Epithelial cell of esophagus (primary cell): ENCODE measurements at regions not wholly inside any gene's neighbourhood (a gene's known extent, or its start where the extent isn't known, plus 50 kb on each side); places are given as distances from the start of the nearest gene placed in this dataset.

ENCODE experiments used
- DNase-seq: peaks from one replicate; pipeline ENCODE4 v3.0.0; 2010; ENCODE audit warnings: low read depth
- H3K4me3 ChIP-seq: 2 replicates; pipeline ENCODE4 v1.5.1; 2011; ENCODE audit warnings: mild to moderate bottlenecking, low read length, control low read depth
- CTCF ChIP-seq: IDR thresholded peaks from 2 replicates; pipeline ENCODE4 v1.5.1; 2011; ENCODE audit warnings: low read depth, mild to moderate bottlenecking, low read length, control low read depth, inconsistent platforms; ENCODE audit not compliant: insufficient read depth; ENCODE audit errors: missing control alignments

- DNase-seq, result no peak
- no peak for TF ChIP-seq CTCF
- H3K4me3 ChIP-seq, result no peak overlapping the region
These were observed 50.5 kb upstream of the PRDM1 start for GRCh38 chr6:106035655-106036054.

- no peak for TF ChIP-seq CTCF
- DNase-seq, result no peak
These were observed 52.3 kb upstream of the PRDM1 start for GRCh38 chr6:106033806-106034205.

GRCh38 chr6:106027758-106028157, 58.4 kb upstream of the PRDM1 start:
- no peak overlapping the region for H3K4me3 ChIP-seq
- TF ChIP-seq CTCF, result no peak
- no peak for DNase-seq

More at GRCh38 chr6:106033806-106034205, 52.3 kb upstream of the PRDM1 start:
- no peak overlapping the region for H3K4me3 ChIP-seq

- TF ChIP-seq CTCF, result no peak
- no peak for DNase-seq
- no peak overlapping the region for H3K4me3 ChIP-seq
These were observed 59.1 kb upstream of the PRDM1 start for GRCh38 chr6:106026748-106027715.

GRCh38 chr6:106025655-106026054, 60.5 kb upstream of the PRDM1 start:
- no peak for DNase-seq
- no peak for TF ChIP-seq CTCF

GRCh38 chr6:106022801-106023200, 63.3 kb upstream of the PRDM1 start:
- H3K4me3 ChIP-seq, result no peak overlapping the region
- TF ChIP-seq CTCF, result no peak
- no peak for DNase-seq

More at GRCh38 chr6:106025655-106026054, 60.5 kb upstream of the PRDM1 start:
- H3K4me3 ChIP-seq, result no peak overlapping the region
